PC-9 (cell line): ENCODE measurements at regions not wholly inside any gene's neighbourhood (a gene's known extent, or its start where the extent isn't known, plus 50 kb on each side); places are given as distances from the start of the nearest gene placed in this dataset.

Source experiments
- BruUV-seq: library from RNA; stranded (reverse); fragments of 400-500 nt; replicated peaks from 2 replicates; lab custom pipeline; 2021; lab: Mats Ljungman, UMichigan
- CTCF ChIA-PET: fragments of 300-600 bp; sonication (Branson Sonifier 250); formaldehyde crosslinking; loops from one replicate; lab custom pipeline; 2022; ENCODE audit warnings: antibody characterized with exemption; lab: Charles Lee
- POLR2A ChIA-PET: fragments of 300-600 bp; sonication (Branson Sonifier 250); formaldehyde crosslinking; loops from one replicate; lab custom pipeline; 2022; ENCODE audit warnings: antibody characterized with exemption; ENCODE audit not compliant: unreplicated experiment; lab: Charles Lee
- DNase-seq, 2 experiments: peaks; one replicate each; pipeline versions ENCODE4 v3.0.0 to v3.0.0-alpha.2; 2015 to 2022; ENCODE audit warnings: mixed read lengths in 1 of 2
- H2AFZ ChIP-seq: fragments of 200-600 bp; sonication (generic); 2 replicates; pipeline ENCODE4 v1.8.1; 2017; ENCODE audit warnings: antibody characterized with exemption
- H3F3A ChIP-seq: fragments of 200-600 bp; sonication (generic); 2 replicates; pipeline ENCODE4 v1.8.1; 2017; ENCODE audit warnings: antibody characterized with exemption, mild to moderate bottlenecking, low read depth; ENCODE audit not compliant: insufficient read depth
- H3K27ac ChIP-seq: fragments of 200-600 bp; sonication (generic); 2 replicates; pipeline ENCODE4 v1.6.1; 2016; ENCODE audit warnings: mixed run types
- H3K27me3 ChIP-seq: fragments of 200-600 bp; sonication (generic); 2 replicates; pipeline ENCODE4 v1.6.1; 2016; ENCODE audit warnings: low read depth, mixed run types; ENCODE audit not compliant: insufficient read depth
- H3K36me3 ChIP-seq: fragments of 200-600 bp; sonication (generic); 2 replicates; pipeline ENCODE4 v1.6.1; 2016; ENCODE audit warnings: low read depth, mixed run types
- H3K4me1 ChIP-seq: fragments of 200-600 bp; sonication (generic); replicated peaks from 2 replicates; pipeline ENCODE4 v1.6.1; 2016; ENCODE audit warnings: mixed run types; ENCODE audit not compliant: insufficient read depth
- H3K4me2 ChIP-seq: fragments of 200-600 bp; sonication (generic); 2 replicates; pipeline ENCODE4 v1.6.1; 2017; ENCODE audit warnings: mixed run types
- H3K4me3 ChIP-seq: fragments of 200-600 bp; sonication (generic); 2 replicates; pipeline ENCODE4 v1.6.1; 2016; ENCODE audit warnings: mixed run types
- H3K79me2 ChIP-seq: fragments of 200-600 bp; sonication (generic); 2 replicates; pipeline ENCODE4 v1.6.1; 2017; ENCODE audit warnings: low read depth, mixed run types
- H3K9me2 ChIP-seq: fragments of 200-600 bp; sonication (generic); 2 replicates; pipeline ENCODE4 v1.8.1; 2017; ENCODE audit warnings: mild to moderate bottlenecking; ENCODE audit not compliant: insufficient read depth
- H3K9me3 ChIP-seq: fragments of 200-600 bp; sonication (generic); 2 replicates; pipeline ENCODE4 v1.8.1; 2016; ENCODE audit warnings: low read depth; ENCODE audit not compliant: insufficient read depth
- H4K20me1 ChIP-seq: fragments of 200-600 bp; sonication (generic); 2 replicates; pipeline ENCODE4 v1.8.1; 2017; ENCODE audit not compliant: insufficient read depth
- EZH2 ChIP-seq: fragments of 200-600 bp; sonication (generic); IDR thresholded peaks from 2 replicates; pipeline ENCODE4 v1.8.0; 2017; ENCODE audit warnings: antibody characterized with exemption, low read depth
- intact Hi-C: fragments of 100-400 bp; cut with micrococcal nuclease; formaldehyde crosslinking; loops from one replicate; pipeline ENCODE4 v1.10.0; 2022; ENCODE audit not compliant: unreplicated experiment
- TF ChIP-seq, protein P1 (sequence below): fragments of 200-600 bp; sonication (generic); conservative IDR thresholded peaks from 2 replicates; pipeline ENCODE4 v1.6.1; 2017; ENCODE audit warnings: mixed run types, antibody characterized with exemption, mild to moderate bottlenecking, moderate library complexity

DNA sequence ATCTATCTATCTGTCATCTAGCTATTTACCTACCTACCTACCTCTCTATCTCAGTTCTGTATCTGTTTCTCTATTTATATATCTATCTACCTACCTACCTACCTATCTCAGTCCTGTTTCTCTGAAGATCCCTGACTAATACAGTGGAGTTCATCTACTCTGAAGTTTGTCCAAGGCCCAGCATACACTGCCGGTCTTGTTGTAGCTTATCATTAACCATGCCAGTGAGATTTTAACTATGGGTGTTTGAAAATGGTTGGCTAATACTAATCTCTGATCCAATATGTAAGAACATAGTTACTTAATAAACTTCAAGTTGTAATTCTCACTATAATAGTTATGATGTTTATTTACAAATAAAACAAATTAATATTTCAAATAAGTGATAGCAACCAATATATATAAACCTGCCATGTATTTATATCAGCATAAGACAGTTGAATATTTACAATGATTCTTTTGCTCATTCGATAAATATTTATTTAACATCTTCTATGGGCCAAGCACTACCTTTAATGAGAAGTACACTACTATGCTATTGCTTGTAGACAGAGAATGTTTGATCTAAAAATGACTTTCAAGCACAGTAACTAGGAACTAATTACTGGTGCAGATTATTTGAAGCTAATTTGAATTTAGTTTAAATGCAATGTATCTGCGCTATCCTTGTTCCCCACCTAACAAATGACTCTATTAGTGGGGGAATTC is 242.1 kb downstream of the KLF5 start:
- H3K9me3 ChIP-seq: peaks cover 4% of the 10 kb centered on the region; the same call in 1 of the 2 replicates
- H3K27me3 ChIP-seq: no peaks in the 10 kb centered on the region
- H3K36me3 ChIP-seq: no peaks in the 10 kb centered on the region
- H3K4me3 ChIP-seq: no peak overlapping the region
- H3K4me1 ChIP-seq: no peaks in the 10 kb centered on the region
- no peaks in the 10 kb centered on the region for H3K79me2 ChIP-seq
- peaks cover 2% of the 10 kb centered on the region; the same call in 1 of the 2 replicates for H3K9me2 ChIP-seq
- H3K4me2 ChIP-seq: no peak overlapping the region
- H2AFZ ChIP-seq: no peak overlapping the region
- ChIA-PET CTCF (no interaction called here), POLR2A (no interaction called here)
- no TSS peak for BruUV-seq
- no peak overlapping the region for H3K27ac ChIP-seq
- no peaks in the 10 kb centered on the region for H4K20me1 ChIP-seq
- DNase-seq: no peak
- H3F3A ChIP-seq: no peaks in the 10 kb centered on the region
- intact Hi-C loops: no loop called here
- TF ChIP-seq, protein P1, sequence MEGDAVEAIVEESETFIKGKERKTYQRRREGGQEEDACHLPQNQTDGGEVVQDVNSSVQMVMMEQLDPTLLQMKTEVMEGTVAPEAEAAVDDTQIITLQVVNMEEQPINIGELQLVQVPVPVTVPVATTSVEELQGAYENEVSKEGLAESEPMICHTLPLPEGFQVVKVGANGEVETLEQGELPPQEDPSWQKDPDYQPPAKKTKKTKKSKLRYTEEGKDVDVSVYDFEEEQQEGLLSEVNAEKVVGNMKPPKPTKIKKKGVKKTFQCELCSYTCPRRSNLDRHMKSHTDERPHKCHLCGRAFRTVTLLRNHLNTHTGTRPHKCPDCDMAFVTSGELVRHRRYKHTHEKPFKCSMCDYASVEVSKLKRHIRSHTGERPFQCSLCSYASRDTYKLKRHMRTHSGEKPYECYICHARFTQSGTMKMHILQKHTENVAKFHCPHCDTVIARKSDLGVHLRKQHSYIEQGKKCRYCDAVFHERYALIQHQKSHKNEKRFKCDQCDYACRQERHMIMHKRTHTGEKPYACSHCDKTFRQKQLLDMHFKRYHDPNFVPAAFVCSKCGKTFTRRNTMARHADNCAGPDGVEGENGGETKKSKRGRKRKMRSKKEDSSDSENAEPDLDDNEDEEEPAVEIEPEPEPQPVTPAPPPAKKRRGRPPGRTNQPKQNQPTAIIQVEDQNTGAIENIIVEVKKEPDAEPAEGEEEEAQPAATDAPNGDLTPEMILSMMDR: no peak
- TF ChIP-seq EZH2: no peak

GRCh38 chr13:73299787-73300186 is 241.0 kb downstream of the KLF5 start:
- Histone ChIP-seq H3K9me2 (peaks cover 2% of the 10 kb centered on the region; the same call in 1 of the 2 replicates), H3K27ac (no peak overlapping the region), H3K4me1 (no peaks in the 10 kb centered on the region), H2AFZ (no peak overlapping the region), H3K4me2 (no peak overlapping the region), H3F3A (no peaks in the 10 kb centered on the region), H3K27me3 (no peaks in the 10 kb centered on the region), H3K4me3 (no peak overlapping the region), H3K79me2 (no peaks in the 10 kb centered on the region), H3K9me3 (peaks cover under 1% of the 10 kb centered on the region; the same call in 1 of the 2 replicates), H4K20me1 (no peaks in the 10 kb centered on the region), H3K36me3 (no peaks in the 10 kb centered on the region)
- no peak for DNase-seq
- BruUV-seq: no TSS peak
- TF ChIP-seq, protein P1: no peak
- TF ChIP-seq EZH2: no peak
- POLR2A ChIA-PET: no interaction called here
- intact Hi-C loops: no loop called here
- CTCF ChIA-PET: no interaction called here

- Histone ChIP-seq H2AFZ (no peak overlapping the region), H3K4me3 (no peak overlapping the region), H3K36me3 (no peaks in the 10 kb centered on the region), H3K4me1 (no peaks in the 10 kb centered on the region), H3F3A (no peaks in the 10 kb centered on the region), H3K27me3 (no peaks in the 10 kb centered on the region), H3K27ac (no peak overlapping the region), H4K20me1 (no peaks in the 10 kb centered on the region), H3K9me2 (no peaks in the 10 kb centered on the region; the same call in 1 of the 2 replicates), H3K9me3 (no peaks in the 10 kb centered on the region), H3K79me2 (no peaks in the 10 kb centered on the region), H3K4me2 (no peak overlapping the region)
- no TSS peak for BruUV-seq
- CTCF ChIA-PET: no interaction called here
- TF ChIP-seq, protein P1: no peak
- TF ChIP-seq EZH2: no peak
- intact Hi-C loops: no loop called here
- no peak for DNase-seq
- POLR2A ChIA-PET: interaction anchor here (0.6 kb wide), 1 partner anchor 9 kb away, joined by 9 read pairs; no protein-coding TSS in a partner anchor
Measured at GRCh38 chr13:73293913-73294523, 235.2 kb downstream of the KLF5 start.
